Osteoblast (primary cell): ENCODE measurements at regions not wholly inside any gene's neighbourhood (a gene's known extent, or its start where the extent isn't known, plus 50 kb on each side); places are given as distances from the start of the nearest gene placed in this dataset.

Experiments
- DNase-seq: peaks from one replicate; pipeline ENCODE4 v3.0.0; 2011; ENCODE audit warnings: low spot score, mixed read lengths; ENCODE audit not compliant: insufficient read length; ENCODE audit errors: missing footprints
- H2AFZ ChIP-seq: 2 replicates; pipeline ENCODE4 v1.6.0; 2011; ENCODE audit warnings: mild to moderate bottlenecking, low read length
- H3K27ac ChIP-seq: 2 replicates; pipeline ENCODE4 v1.5.1; 2011; ENCODE audit warnings: mild to moderate bottlenecking, low read depth, low read length, moderate library complexity
- H3K27me3 ChIP-seq: 2 replicates; pipeline ENCODE4 v1.6.0; 2012; ENCODE audit warnings: mild to moderate bottlenecking, control low read depth, inconsistent platforms, low read length, moderate library complexity; ENCODE audit not compliant: insufficient read depth
- H3K36me3 ChIP-seq: 2 replicates; pipeline ENCODE4 v1.5.1; 2011; ENCODE audit warnings: mild to moderate bottlenecking, low read length, control low read depth, moderate library complexity; ENCODE audit not compliant: insufficient read depth
- H3K4me1 ChIP-seq: 2 replicates; pipeline ENCODE4 v1.5.1; 2011; ENCODE audit warnings: mild to moderate bottlenecking, low read length, control low read depth, moderate library complexity; ENCODE audit not compliant: insufficient read depth
- H3K4me2 ChIP-seq: 2 replicates; pipeline ENCODE4 v1.6.0; 2011; ENCODE audit warnings: mild to moderate bottlenecking, low read length; ENCODE audit not compliant: insufficient read depth
- H3K4me3 ChIP-seq: fragments of 200-600 bp; sonication (generic); 3 replicates; pipeline ENCODE4 v1.5.1; 2012; ENCODE audit warnings: mild to moderate bottlenecking, low read length, inconsistent platforms; ENCODE audit not compliant: insufficient read depth
- H3K79me2 ChIP-seq: 2 replicates; pipeline ENCODE4 v1.6.0; 2012; ENCODE audit warnings: mild to moderate bottlenecking, low read length, control low read depth, inconsistent platforms; ENCODE audit not compliant: insufficient read depth
- H3K9me3 ChIP-seq: 2 replicates; pipeline ENCODE4 v1.5.1; 2011; ENCODE audit warnings: low read depth, low read length, control low read depth
- H4K20me1 ChIP-seq: 2 replicates; pipeline ENCODE4 v1.6.0; 2012; ENCODE audit warnings: mild to moderate bottlenecking, low read length, control low read depth; ENCODE audit not compliant: insufficient read depth
- CTCF ChIP-seq: IDR thresholded peaks from 2 replicates; pipeline ENCODE4 v1.5.1; 2011; ENCODE audit warnings: mild to moderate bottlenecking, low read depth, low read length, moderate library complexity; ENCODE audit errors: extremely low read depth

GRCh38 chr20:56718816-56719215 is 89.7 kb downstream of the TFAP2C start:
- TF ChIP-seq CTCF = no peak
- no peak overlapping the region for H2AFZ ChIP-seq
- H3K9me3 ChIP-seq = no peaks in the 10 kb centered on the region
- no peak overlapping the region for H3K4me2 ChIP-seq
- no peaks in the 10 kb centered on the region for H3K36me3 ChIP-seq
- no peak overlapping the region for H3K27ac ChIP-seq
- no peaks in the 10 kb centered on the region for H3K4me1 ChIP-seq
- no peaks in the 10 kb centered on the region for H4K20me1 ChIP-seq
- H3K27me3 ChIP-seq = no peaks in the 10 kb centered on the region
- DNase-seq = no peak
- H3K79me2 ChIP-seq = no peaks in the 10 kb centered on the region
- no peak overlapping the region for H3K4me3 ChIP-seq

GRCh38 chr20:56720620-56721213 is 91.6 kb downstream of the TFAP2C start:
- no peak for DNase-seq
- no peaks in the 10 kb centered on the region for H3K9me3 ChIP-seq
- no peaks in the 10 kb centered on the region for H3K4me1 ChIP-seq

GRCh38 chr20:56722042-56722441 is 92.9 kb downstream of the TFAP2C start:
- H3K4me3 ChIP-seq = no peak overlapping the region

More at GRCh38 chr20:56720620-56721213, 91.6 kb downstream of the TFAP2C start:
- Histone ChIP-seq H3K4me3 (no peak overlapping the region), H3K4me2 (no peak overlapping the region), H4K20me1 (no peaks in the 10 kb centered on the region), H3K79me2 (no peaks in the 10 kb centered on the region), H2AFZ (no peak overlapping the region), H3K27ac (no peak overlapping the region), H3K36me3 (no peaks in the 10 kb centered on the region), H3K27me3 (no peaks in the 10 kb centered on the region)
- no peak for TF ChIP-seq CTCF

GRCh38 chr20:56723331-56723730 is 94.2 kb downstream of the TFAP2C start:
- DNase-seq = no peak
- Histone ChIP-seq H3K27me3 (no peaks in the 10 kb centered on the region), H3K4me3 (no peak overlapping the region), H3K9me3 (no peaks in the 10 kb centered on the region), H3K79me2 (no peaks in the 10 kb centered on the region), H3K27ac (no peak overlapping the region), H2AFZ (no peak overlapping the region), H3K4me1 (no peaks in the 10 kb centered on the region), H4K20me1 (no peaks in the 10 kb centered on the region), H3K4me2 (no peak overlapping the region), H3K36me3 (no peaks in the 10 kb centered on the region)
- no peak for TF ChIP-seq CTCF

More at GRCh38 chr20:56722042-56722441, 92.9 kb downstream of the TFAP2C start:
- H3K4me1 ChIP-seq = no peaks in the 10 kb centered on the region
- no peak overlapping the region for H3K4me2 ChIP-seq
- no peak for DNase-seq
- H4K20me1 ChIP-seq = no peaks in the 10 kb centered on the region
- H3K9me3 ChIP-seq = no peaks in the 10 kb centered on the region
- no peak overlapping the region for H2AFZ ChIP-seq
- no peaks in the 10 kb centered on the region for H3K79me2 ChIP-seq
- no peak for TF ChIP-seq CTCF
- H3K27me3 ChIP-seq = no peaks in the 10 kb centered on the region
- no peaks in the 10 kb centered on the region for H3K36me3 ChIP-seq
- H3K27ac ChIP-seq = no peak overlapping the region
